ELF-1 (cell line): ENCODE measurements at regions not wholly inside any gene's neighbourhood (a gene's known extent, or its start where the extent isn't known, plus 50 kb on each side); places are given as distances from the start of the nearest gene placed in this dataset.

Experiments
- DNase-seq: peaks from one replicate; pipeline ENCODE4 v3.0.0-alpha.2; 2016; ENCODE audit warnings: low read depth, low spot score

- DNase-seq, result no peak
Measured at GRCh38 chr5:161134083-161134482, 282.1 kb upstream of the ATP10B start.

- DNase-seq, result no peak
Measured at GRCh38 chr5:161115941-161116340, 263.9 kb upstream of the ATP10B start.

- no peak for DNase-seq
Measured at GRCh38 chr5:161112371-161112770, 260.4 kb upstream of the ATP10B start.

GRCh38 chr5:161105525-161105924, 253.5 kb upstream of the ATP10B start:
- no peak for DNase-seq

GRCh38 chr5:161098516-161098915, 246.5 kb upstream of the ATP10B start:
- DNase-seq, result no peak

- DNase-seq, result no peak
Measured at GRCh38 chr5:161096581-161096980, 244.6 kb upstream of the ATP10B start.

- no peak for DNase-seq
Measured at GRCh38 chr5:161095953-161096352, 243.9 kb upstream of the ATP10B start.

GRCh38 chr5:161094411-161094810, 242.4 kb upstream of the ATP10B start:
- no peak for DNase-seq

GRCh38 chr5:161093100-161093499, 241.1 kb upstream of the ATP10B start:
- DNase-seq, result no peak

GRCh38 chr5:161089569-161089968, 237.6 kb upstream of the ATP10B start:
- no peak for DNase-seq

GRCh38 chr5:161086461-161086860, 234.4 kb upstream of the ATP10B start:
- no peak for DNase-seq

- DNase-seq, result no peak
Measured at GRCh38 chr5:161085056-161085455, 233.0 kb upstream of the ATP10B start.

GRCh38 chr5:161084115-161084514, 232.1 kb upstream of the ATP10B start:
- no peak for DNase-seq

- no peak for DNase-seq
Measured at GRCh38 chr5:161078793-161079192, 226.8 kb upstream of the ATP10B start.

- no peak for DNase-seq
Measured at GRCh38 chr5:161077936-161078545, 226.0 kb upstream of the ATP10B start.

GRCh38 chr5:161077496-161077895, 225.5 kb upstream of the ATP10B start:
- DNase-seq, result no peak

- DNase-seq, result no peak
Measured at GRCh38 chr5:161064781-161065180, 212.8 kb upstream of the ATP10B start.

- no peak for DNase-seq
Measured at GRCh38 chr5:161064297-161064696, 212.3 kb upstream of the ATP10B start.

- no peak for DNase-seq
Measured at GRCh38 chr5:161058781-161059180, 206.8 kb upstream of the ATP10B start.

- no peak for DNase-seq
Measured at GRCh38 chr5:161051920-161052500, 200.0 kb upstream of the ATP10B start.

- no peak for DNase-seq
Measured at GRCh38 chr5:161047024-161047423, 195.0 kb upstream of the ATP10B start.

- DNase-seq, result no peak
Measured at GRCh38 chr5:161042862-161043261, 190.9 kb upstream of the ATP10B start.

GRCh38 chr5:161042443-161042842, 190.4 kb upstream of the ATP10B start:
- no peak for DNase-seq

- no peak for DNase-seq
Measured at GRCh38 chr5:161040818-161041217, 188.8 kb upstream of the ATP10B start.
